ENCODE measurements at regions not wholly inside any gene's neighbourhood (a gene's known extent, or its start where the extent isn't known, plus 50 kb on each side); places are given as distances from the start of the nearest gene placed in this dataset.

DNA sequence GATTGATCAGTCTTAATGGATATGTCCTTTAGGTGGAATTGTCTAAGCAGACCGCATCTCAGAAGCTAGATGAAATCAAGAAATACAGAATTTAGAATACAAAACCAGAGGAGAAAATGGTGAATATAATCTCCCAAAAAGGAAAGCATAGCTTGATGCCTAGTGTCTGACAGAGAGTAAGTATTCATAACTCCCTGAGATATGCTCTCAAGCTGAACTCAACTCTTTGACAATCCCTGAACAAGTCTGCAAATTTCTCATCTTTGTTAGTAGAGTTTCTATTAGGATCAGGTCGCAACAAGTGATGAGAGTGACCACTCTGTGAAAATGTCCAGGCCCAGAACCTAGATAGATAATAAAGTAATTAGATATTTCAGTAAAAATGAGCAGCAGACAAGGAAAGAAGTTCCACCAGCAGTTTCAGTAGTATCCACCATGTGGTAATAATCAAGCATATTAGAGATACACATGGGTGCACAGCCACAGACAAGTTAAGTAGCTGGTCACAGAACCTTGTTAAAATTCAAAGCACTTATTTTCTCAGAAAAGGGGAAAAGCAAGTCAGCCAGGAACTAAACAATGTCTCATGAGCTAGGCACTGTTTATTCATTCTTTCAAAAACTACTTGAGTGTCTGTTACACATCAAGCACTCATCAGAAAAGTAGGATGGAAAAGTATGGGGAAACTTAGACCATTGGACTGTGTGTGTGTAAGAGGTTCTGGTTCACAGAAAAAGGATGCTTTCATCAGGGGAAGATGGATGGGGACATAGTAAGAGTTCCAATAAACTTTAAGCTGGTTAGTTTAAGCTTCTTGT, 481.5 kb upstream of the TUSC1 start:
- no peak for DNase-seq (ENCODE audit: low read depth, low spot score)
- H3K27me3 Mint-ChIP-seq (ENCODE audit: low read depth), result no peaks in the 10 kb centered on the region
- no peaks in the 10 kb centered on the region for H3K9me3 Mint-ChIP-seq
- no peak overlapping the region for H3K4me3 Mint-ChIP-seq
- H3K4me1 Mint-ChIP-seq, result no peaks in the 10 kb centered on the region
- TF ChIP-seq, protein P1, sequence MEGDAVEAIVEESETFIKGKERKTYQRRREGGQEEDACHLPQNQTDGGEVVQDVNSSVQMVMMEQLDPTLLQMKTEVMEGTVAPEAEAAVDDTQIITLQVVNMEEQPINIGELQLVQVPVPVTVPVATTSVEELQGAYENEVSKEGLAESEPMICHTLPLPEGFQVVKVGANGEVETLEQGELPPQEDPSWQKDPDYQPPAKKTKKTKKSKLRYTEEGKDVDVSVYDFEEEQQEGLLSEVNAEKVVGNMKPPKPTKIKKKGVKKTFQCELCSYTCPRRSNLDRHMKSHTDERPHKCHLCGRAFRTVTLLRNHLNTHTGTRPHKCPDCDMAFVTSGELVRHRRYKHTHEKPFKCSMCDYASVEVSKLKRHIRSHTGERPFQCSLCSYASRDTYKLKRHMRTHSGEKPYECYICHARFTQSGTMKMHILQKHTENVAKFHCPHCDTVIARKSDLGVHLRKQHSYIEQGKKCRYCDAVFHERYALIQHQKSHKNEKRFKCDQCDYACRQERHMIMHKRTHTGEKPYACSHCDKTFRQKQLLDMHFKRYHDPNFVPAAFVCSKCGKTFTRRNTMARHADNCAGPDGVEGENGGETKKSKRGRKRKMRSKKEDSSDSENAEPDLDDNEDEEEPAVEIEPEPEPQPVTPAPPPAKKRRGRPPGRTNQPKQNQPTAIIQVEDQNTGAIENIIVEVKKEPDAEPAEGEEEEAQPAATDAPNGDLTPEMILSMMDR (conservative IDR thresholded peaks at IDR 0.05), result no peak
- no peak overlapping the region for H3K27ac Mint-ChIP-seq (ENCODE audit: unreplicated experiment)
- no peaks in the 10 kb centered on the region for H3K36me3 Mint-ChIP-seq (ENCODE audit: low read depth)

DNA sequence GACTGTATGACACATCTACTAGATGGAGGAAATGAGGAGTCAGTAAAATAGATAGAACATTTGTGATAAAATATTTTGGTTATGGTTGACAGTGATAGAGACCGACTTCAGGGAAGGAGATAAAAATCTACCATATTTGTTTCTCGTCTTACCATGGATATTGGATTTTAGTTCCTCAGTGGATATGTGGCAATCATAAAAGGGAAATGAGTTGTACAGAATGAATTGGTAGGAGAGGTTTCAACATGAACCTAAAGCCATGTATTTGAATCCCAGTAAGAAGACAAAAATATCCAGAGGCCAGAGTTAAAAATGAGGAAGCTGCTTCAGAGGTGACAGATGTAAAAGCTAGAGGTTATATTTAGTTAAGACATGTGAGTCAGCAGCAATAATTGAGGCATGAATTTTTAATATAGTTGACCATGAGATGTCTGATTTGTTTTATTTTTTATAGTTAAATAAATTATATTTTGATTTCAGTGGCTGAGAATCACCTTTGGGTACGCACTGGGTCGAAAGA, 480.4 kb upstream of the TUSC1 start:
- Mint-ChIP-seq H3K4me3 (no peak overlapping the region), H3K36me3 (ENCODE audit: low read depth) (no peaks in the 10 kb centered on the region), H3K9me3 (no peaks in the 10 kb centered on the region), H3K27me3 (ENCODE audit: low read depth) (no peaks in the 10 kb centered on the region), H3K27ac (ENCODE audit: unreplicated experiment) (no peak overlapping the region), H3K4me1 (no peaks in the 10 kb centered on the region)
- no peak for DNase-seq (ENCODE audit: low read depth, low spot score)
- TF ChIP-seq, protein P1 (conservative IDR thresholded peaks at IDR 0.05), result no peak

GRCh38 chr9:26157411-26157810, 479.2 kb upstream of the TUSC1 start:
- no peak for DNase-seq (ENCODE audit: low read depth, low spot score)
- Mint-ChIP-seq H3K9me3 (no peaks in the 10 kb centered on the region), H3K36me3 (ENCODE audit: low read depth) (no peaks in the 10 kb centered on the region), H3K4me1 (no peaks in the 10 kb centered on the region), H3K27me3 (ENCODE audit: low read depth) (no peaks in the 10 kb centered on the region), H3K4me3 (no peak overlapping the region), H3K27ac (ENCODE audit: unreplicated experiment) (no peak overlapping the region)
- TF ChIP-seq, protein P1 (conservative IDR thresholded peaks at IDR 0.05), result no peak

- H3K4me3 Mint-ChIP-seq, result no peak overlapping the region
- H3K27ac Mint-ChIP-seq (ENCODE audit: unreplicated experiment), result no peak overlapping the region
- H3K9me3 Mint-ChIP-seq, result no peaks in the 10 kb centered on the region
- TF ChIP-seq, protein P1 (conservative IDR thresholded peaks at IDR 0.05), result no peak
- no peak for DNase-seq (ENCODE audit: low read depth, low spot score)
- H3K4me1 Mint-ChIP-seq, result no peaks in the 10 kb centered on the region
- H3K27me3 Mint-ChIP-seq (ENCODE audit: low read depth), result no peaks in the 10 kb centered on the region
- no peaks in the 10 kb centered on the region for H3K36me3 Mint-ChIP-seq (ENCODE audit: low read depth)
Observed at GRCh38 chr9:26152350-26152749, 474.1 kb upstream of the TUSC1 start.

DNA sequence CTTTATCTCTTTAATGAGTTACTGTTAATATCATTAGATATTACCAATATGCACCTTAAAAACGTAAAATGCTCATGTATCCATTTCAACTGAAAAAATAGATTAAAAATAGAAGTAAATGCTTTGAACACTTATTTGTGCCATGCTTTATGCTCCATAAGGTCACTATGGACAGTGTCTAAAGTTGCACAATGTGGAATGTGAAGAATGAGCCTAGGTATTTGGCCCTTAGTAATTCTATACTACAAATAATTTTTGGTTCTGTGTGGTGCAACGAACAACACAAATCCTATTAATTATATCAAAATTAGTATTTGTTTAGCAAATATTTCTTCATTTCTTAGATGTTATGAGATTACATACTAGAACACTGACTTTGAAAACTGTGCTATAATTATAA, 469.9 kb upstream of the TUSC1 start:
- TF ChIP-seq, protein P1 (conservative IDR thresholded peaks at IDR 0.05), result no peak
- H3K27me3 Mint-ChIP-seq (ENCODE audit: low read depth), result no peaks in the 10 kb centered on the region
- H3K36me3 Mint-ChIP-seq (ENCODE audit: low read depth), result no peaks in the 10 kb centered on the region
- H3K9me3 Mint-ChIP-seq, result no peaks in the 10 kb centered on the region
- H3K27ac Mint-ChIP-seq (ENCODE audit: unreplicated experiment), result no peak overlapping the region
- no peaks in the 10 kb centered on the region for H3K4me1 Mint-ChIP-seq
- DNase-seq (ENCODE audit: low read depth, low spot score), result no peak
- H3K4me3 Mint-ChIP-seq, result no peak overlapping the region
